HCT116 (cell line): ENCODE measurements at regions not wholly inside any gene's neighbourhood (a gene's known extent, or its start where the extent isn't known, plus 50 kb on each side); places are given as distances from the start of the nearest gene placed in this dataset.

Source experiments
- ATAC-seq: fragments of 200-7000 bp; cut with Tn5 transposase; 2 replicates; pipeline ENCODE4 v1.9.1; 2020; ENCODE audit warnings: mild to moderate bottlenecking, moderate library complexity
- BruUV-seq: library from RNA; stranded (reverse); fragments of 400-500 nt; replicated peaks from 2 replicates; lab custom pipeline; 2021; lab: Mats Ljungman, UMichigan
- CTCF ChIA-PET: fragments of 300-600 bp; sonication (Branson Sonifier 250); formaldehyde crosslinking; loops from one replicate; lab custom pipeline; 2021; ENCODE audit warnings: antibody characterized with exemption; lab: Charles Lee
- POLR2A ChIA-PET: fragments of 300-600, 350-600 bp; sonication (Branson Sonifier 250); formaldehyde crosslinking; loops from one replicate; lab custom pipeline; 2021; ENCODE audit warnings: antibody characterized with exemption; lab: Charles Lee
- RAD21 ChIA-PET, 2 experiments: fragments of 300-600 bp; sonication (Branson Sonifier 250); formaldehyde crosslinking; loops; one replicate each; lab custom pipeline; 2023; ENCODE audit warnings: low total read pairs in 2 of 2; ENCODE audit not compliant: uncharacterized antibody in 2 of 2, unreplicated experiment in 2 of 2, low non-redundant PET in 1 of 2; lab: Charles Lee
- DNase-seq: peaks from one replicate; pipeline ENCODE4 v3.0.0-alpha.2; 2010; ENCODE audit warnings: low read depth, low spot score
- H2AFZ ChIP-seq: fragments of 200-600 bp; shearing (Covaris generic), sonication (generic); 2 replicates; pipeline ENCODE4 v1.6.1; 2017; ENCODE audit warnings: low read depth, mixed run types, mixed read lengths, antibody characterized with exemption, low read length; ENCODE audit not compliant: poor library complexity, severe bottlenecking
- H3K27ac ChIP-seq: 2 replicates; pipeline ENCODE4 v1.5.1; 2012; ENCODE audit warnings: low read depth, low read length
- H3K27me3 ChIP-seq: fragments of 200-600 bp; sonication (generic); 2 replicates; pipeline ENCODE4 v1.6.1; 2016; ENCODE audit warnings: mixed run types, low read length, mixed read lengths; ENCODE audit not compliant: insufficient read depth
- H3K36me3 ChIP-seq, 2 experiments: fragments of 200-500 bp in 1 of 2; fragments of 200-600 bp in 1 of 2; sonication (Bioruptor generic) in 1 of 2; sonication (generic) in 1 of 2; 2 replicates each; pipeline versions ENCODE4 v1.5.1 to v1.6.1; 2014 to 2016; ENCODE audit warnings: low read length in 2 of 2, inconsistent platforms in 1 of 2, mixed read lengths in 1 of 2, mixed run types in 1 of 2; ENCODE audit not compliant: insufficient read depth in 2 of 2, control insufficient read depth in 1 of 2
- H3K4me1 ChIP-seq, 2 experiments: fragments of 200-600 bp in 1 of 2; sonication (generic) in 1 of 2; 2 replicates each; pipeline versions ENCODE4 v1.5.1 to v1.6.1; 2012 to 2017; ENCODE audit warnings: low read length in 2 of 2, inconsistent platforms in 1 of 2, mild to moderate bottlenecking in 1 of 2, mixed read lengths in 1 of 2, mixed run types in 1 of 2, moderate library complexity in 1 of 2; ENCODE audit not compliant: insufficient read depth in 2 of 2, control insufficient read depth in 1 of 2
- H3K4me2 ChIP-seq: fragments of 200-600 bp; sonication (generic); 2 replicates; pipeline ENCODE4 v1.6.1; 2017; ENCODE audit warnings: mixed run types, low read length, mixed read lengths
- H3K4me3 ChIP-seq, 2 experiments: fragments of 200-600 bp in 1 of 2; sonication (generic) in 1 of 2; replicated peaks in 1 of 2; 2 replicates each; pipeline ENCODE4 v1.5.1; 2011 to 2016; ENCODE audit warnings: low read length in 2 of 2, control low read depth in 1 of 2, low read depth in 1 of 2, mild to moderate bottlenecking in 1 of 2, mixed read lengths in 1 of 2, mixed run types in 1 of 2
- H3K79me2 ChIP-seq: fragments of 200-600 bp; sonication (generic); 2 replicates; pipeline ENCODE4 v1.6.1; 2017; ENCODE audit warnings: mild to moderate bottlenecking, mixed run types, low read length, moderate library complexity, mixed read lengths; ENCODE audit not compliant: insufficient read depth
- H3K9ac ChIP-seq: fragments of 200-600 bp; sonication (generic); 2 replicates; pipeline ENCODE4 v1.6.1; 2016; ENCODE audit warnings: low read length, mixed read lengths
- H3K9me2 ChIP-seq: fragments of 200-600 bp; sonication (generic), shearing (Covaris generic); 2 replicates; pipeline ENCODE4 v1.6.1; 2017; ENCODE audit warnings: mixed run types, mild to moderate bottlenecking, moderate library complexity; ENCODE audit not compliant: insufficient read depth
- H3K9me3 ChIP-seq, 2 experiments: fragments of 200-500 bp in 1 of 2; fragments of 200-600 bp in 1 of 2; sonication (Bioruptor generic) in 1 of 2; sonication (generic) in 1 of 2; 2 replicates each; pipeline ENCODE4 v1.6.1; 2014 to 2017; ENCODE audit warnings: low read length in 2 of 2, mixed read lengths in 2 of 2, inconsistent platforms in 1 of 2, low read depth in 1 of 2, mild to moderate bottlenecking in 1 of 2, mixed run types in 1 of 2, moderate library complexity in 1 of 2; ENCODE audit not compliant: control insufficient read depth in 1 of 2, insufficient read depth in 1 of 2
- H4K20me1 ChIP-seq: fragments of 200-600 bp; sonication (generic), shearing (Covaris generic); 2 replicates; pipeline ENCODE4 v1.6.1; 2017; ENCODE audit warnings: mixed run types, mild to moderate bottlenecking, moderate library complexity; ENCODE audit not compliant: insufficient read depth
- ATF3 ChIP-seq: IDR thresholded peaks from 2 replicates; pipeline ENCODE4 v1.6.1; 2012
- CBX3 ChIP-seq: IDR thresholded peaks from 2 replicates; pipeline ENCODE4 v1.6.1; 2012; ENCODE audit warnings: low read depth
- CEBPB ChIP-seq: IDR thresholded peaks from 2 replicates; pipeline ENCODE4 v1.6.1; 2012; ENCODE audit warnings: low read depth
- EGR1 ChIP-seq: IDR thresholded peaks from 2 replicates; pipeline ENCODE4 v1.6.1; 2012; ENCODE audit warnings: low read depth
- JUND ChIP-seq: IDR thresholded peaks from 2 replicates; pipeline ENCODE4 v1.6.1; 2012
- POLR2AphosphoS5 ChIP-seq: IDR thresholded peaks from 2 replicates; pipeline ENCODE4 v1.6.1; 2011; ENCODE audit warnings: mild to moderate bottlenecking, low read depth, low read length, moderate library complexity
- REST ChIP-seq: IDR thresholded peaks from 2 replicates; pipeline ENCODE4 v1.6.1; 2012; ENCODE audit warnings: low read depth
- YY1 ChIP-seq: IDR thresholded peaks from 2 replicates; pipeline ENCODE4 v1.6.1; 2011; ENCODE audit warnings: low read length, low read depth, moderate library complexity, mild to moderate bottlenecking; ENCODE audit not compliant: insufficient replicate concordance; ENCODE audit errors: extremely low read depth
- ZFX ChIP-seq: fragments of 450-650 bp; IDR thresholded peaks from 2 replicates; pipeline ENCODE4 v1.6.1; 2017
- ZNF274 ChIP-seq: fragments of 200-500 bp; sonication (Bioruptor generic); IDR thresholded peaks from 2 replicates; pipeline ENCODE4 v1.6.1; 2014; ENCODE audit warnings: mild to moderate bottlenecking, low read depth, low read length, inconsistent platforms
- intact Hi-C: fragments of 100-400 bp; cut with micrococcal nuclease; formaldehyde crosslinking; loops from 2 replicates; pipeline ENCODE4 v1.10.0; 2022
- TF ChIP-seq, protein P1 (sequence below): IDR thresholded peaks from 2 replicates; pipeline ENCODE4 v1.6.1; 2011; ENCODE audit warnings: mild to moderate bottlenecking, low read length, moderate library complexity; ENCODE audit not compliant: insufficient replicate concordance; ENCODE audit errors: extremely low read depth

- no peaks in the 10 kb centered on the region for H3K4me1 ChIP-seq
- BruUV-seq: no TSS peak
- intact Hi-C loops: no loop called here
- no peak for ATAC-seq
- H3K9me2 ChIP-seq: no peaks in the 10 kb centered on the region
- H3K27ac ChIP-seq: no peak overlapping the region
- POLR2A ChIA-PET: no interaction called here
- H3K36me3 ChIP-seq: no peaks in the 10 kb centered on the region
- H3K9ac ChIP-seq: no peak overlapping the region
- DNase-seq: no peak
- peaks cover under 1 to 26% of the 10 kb centered on the region in 2 experiments; a peak in 2 of 4 replicates for H3K9me3 ChIP-seq
- no peaks in the 10 kb centered on the region for H3K79me2 ChIP-seq
- RAD21 ChIA-PET: no interaction called here
- H2AFZ ChIP-seq: no peak overlapping the region
- no peak for TF ChIP-seq CBX3
- TF ChIP-seq ZNF274: no peak
- no peak for TF ChIP-seq CEBPB
- H4K20me1 ChIP-seq: no peaks in the 10 kb centered on the region; the same call in 1 of the 2 replicates
- H3K4me3 ChIP-seq: no peak overlapping the region
- no peak overlapping the region for H3K4me2 ChIP-seq
- no peaks in the 10 kb centered on the region for H3K27me3 ChIP-seq
- CTCF ChIA-PET: no interaction called here
Observed at GRCh38 chr20:21968486-21968885, 263.0 kb downstream of the PAX1 start.

DNA sequence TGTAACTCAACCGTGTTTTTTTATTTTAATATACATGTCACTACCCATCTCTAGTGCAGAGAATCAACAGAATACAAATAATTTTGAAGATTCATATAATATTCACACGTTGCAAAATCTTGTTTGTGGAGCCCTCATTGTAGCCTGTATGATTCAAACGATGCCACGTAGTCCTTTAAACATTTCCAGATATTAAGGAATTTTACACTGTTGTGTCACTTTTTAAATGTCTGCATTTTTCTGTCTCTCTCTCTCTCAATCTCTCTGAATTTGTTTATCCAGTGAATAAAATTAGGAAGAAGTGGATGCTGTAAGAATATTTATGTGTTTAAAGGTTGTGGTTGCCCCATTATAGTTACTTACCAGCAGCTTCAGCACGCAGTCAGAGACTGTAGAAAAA is 262.0 kb downstream of the PAX1 start:
- Histone ChIP-seq H3K9ac (no peak overlapping the region), H2AFZ (no peak overlapping the region), H4K20me1 (no peaks in the 10 kb centered on the region; the same call in 1 of the 2 replicates), H3K79me2 (no peaks in the 10 kb centered on the region), H3K9me3 (peaks cover 3 to 26% of the 10 kb centered on the region in 2 experiments; a peak in 2 of 4 replicates), H3K4me1 (no peaks in the 10 kb centered on the region), H3K36me3 (no peaks in the 10 kb centered on the region), H3K4me3 (no peak overlapping the region), H3K27ac (no peak overlapping the region), H3K27me3 (no peaks in the 10 kb centered on the region), H3K9me2 (no peaks in the 10 kb centered on the region), H3K4me2 (no peak overlapping the region)
- no peak for DNase-seq
- CTCF ChIA-PET: no interaction called here
- intact Hi-C loops: no loop called here
- no peak for TF ChIP-seq ZFX
- no peak for TF ChIP-seq POLR2AphosphoS5
- no peak for TF ChIP-seq CEBPB
- TF ChIP-seq YY1: no peak
- no peak for TF ChIP-seq JUND
- TF ChIP-seq REST: no peak
- TF ChIP-seq ATF3: no peak
- TF ChIP-seq, protein P1, sequence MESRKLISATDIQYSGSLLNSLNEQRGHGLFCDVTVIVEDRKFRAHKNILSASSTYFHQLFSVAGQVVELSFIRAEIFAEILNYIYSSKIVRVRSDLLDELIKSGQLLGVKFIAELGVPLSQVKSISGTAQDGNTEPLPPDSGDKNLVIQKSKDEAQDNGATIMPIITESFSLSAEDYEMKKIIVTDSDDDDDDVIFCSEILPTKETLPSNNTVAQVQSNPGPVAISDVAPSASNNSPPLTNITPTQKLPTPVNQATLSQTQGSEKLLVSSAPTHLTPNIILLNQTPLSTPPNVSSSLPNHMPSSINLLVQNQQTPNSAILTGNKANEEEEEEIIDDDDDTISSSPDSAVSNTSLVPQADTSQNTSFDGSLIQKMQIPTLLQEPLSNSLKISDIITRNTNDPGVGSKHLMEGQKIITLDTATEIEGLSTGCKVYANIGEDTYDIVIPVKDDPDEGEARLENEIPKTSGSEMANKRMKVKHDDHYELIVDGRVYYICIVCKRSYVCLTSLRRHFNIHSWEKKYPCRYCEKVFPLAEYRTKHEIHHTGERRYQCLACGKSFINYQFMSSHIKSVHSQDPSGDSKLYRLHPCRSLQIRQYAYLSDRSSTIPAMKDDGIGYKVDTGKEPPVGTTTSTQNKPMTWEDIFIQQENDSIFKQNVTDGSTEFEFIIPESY: no peak
- no peak for TF ChIP-seq EGR1
- TF ChIP-seq ZNF274: no peak
- RAD21 ChIA-PET: no interaction called here
- BruUV-seq: no TSS peak
- no peak for ATAC-seq
- POLR2A ChIA-PET: no interaction called here
